Thyroid gland (tissue), 4 donors: ENCODE measurements at regions not wholly inside any gene's neighbourhood (a gene's known extent, or its start where the extent isn't known, plus 50 kb on each side); places are given as distances from the start of the nearest gene placed in this dataset.

Source experiments
- DNase-seq, 2 donors: peaks; one replicate each; pipeline ENCODE4 v3.0.0-alpha.2; 2019
- H3K27ac ChIP-seq, 3 donors: fragments of 200-600 bp; sonication (generic); 1 replicate in 2 of 3; 2 replicates in 1 of 3; pipeline ENCODE4 v1.5.1; 2016 to 2019; ENCODE audit warnings: mild to moderate bottlenecking in 1 of 3, moderate library complexity in 1 of 3
- H3K27me3 ChIP-seq: fragments of 200-600 bp; sonication (generic); one replicate; pipeline ENCODE4 v1.5.1; 2019
- H3K36me3 ChIP-seq, 2 donors: fragments of 200-600 bp; sonication (generic); one replicate each; pipeline ENCODE4 v1.5.1; 2016 to 2019
- H3K4me1 ChIP-seq, 2 donors: fragments of 200-600 bp; sonication (generic); one replicate each; pipeline ENCODE4 v1.5.1; 2017 to 2019
- H3K4me3 ChIP-seq, 3 donors: fragments of 200-600 bp; sonication (generic); replicated peaks in 1 of 3; 1 replicate in 2 of 3; 2 replicates in 1 of 3; pipeline ENCODE4 v1.5.1; 2016; ENCODE audit warnings: mild to moderate bottlenecking in 1 of 3
- H3K9me3 ChIP-seq: fragments of 200-600 bp; sonication (generic); one replicate; pipeline ENCODE4 v1.5.1; 2017
- POLR2A ChIP-seq, 2 donors: fragments of 450-650 bp; IDR thresholded peaks; one replicate each; pipeline ENCODE4 v1.6.1; 2017; ENCODE audit warnings: antibody characterized with exemption in 2 of 2, mild to moderate bottlenecking in 2 of 2, moderate library complexity in 1 of 2
- WGBS, 2 donors: methylation state at CpG; one replicate each; pipeline ENCODE4 v1.1.5; 2017; 5-methylcytosine and 5-hydroxymethylcytosine counted together
- intact Hi-C: fragments of 100-400 bp; cut with DNase I; formaldehyde crosslinking; loops from one replicate; pipeline ENCODE4 v1.15.1; 2023
- TF ChIP-seq, protein P1 (sequence below), 6 experiments: fragments of 200-600 bp in 3 of 6; fragments of 450-650 bp in 3 of 6; sonication (generic) in 3 of 6; IDR thresholded peaks; one replicate each; pipeline ENCODE4 v1.5.1; 2016 to 2019; ENCODE audit warnings: antibody characterized with exemption in 6 of 6, mild to moderate bottlenecking in 2 of 6, inconsistent platforms in 1 of 6, moderate library complexity in 1 of 6

DNA sequence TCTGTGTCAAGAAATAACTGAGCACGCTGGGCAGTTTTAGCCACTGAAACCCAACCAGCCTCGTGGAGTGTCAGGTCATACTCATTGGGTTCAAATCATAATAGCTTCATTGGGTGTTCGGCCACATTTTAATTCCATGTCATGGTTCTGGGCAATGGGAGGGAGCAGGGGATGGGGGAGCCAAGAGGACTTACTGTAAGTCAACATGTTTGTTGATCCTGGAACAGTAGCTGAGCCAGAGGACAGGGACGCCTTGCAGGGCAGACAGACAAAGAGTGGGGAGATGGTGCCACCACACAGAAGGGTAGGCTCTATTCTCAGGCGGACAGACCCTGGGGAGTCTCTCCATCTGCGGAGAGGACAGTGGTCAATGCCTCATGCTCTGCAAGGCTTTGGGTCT is 161.1 kb downstream of the ZBTB18 start:
- Histone ChIP-seq H3K36me3 (no peaks in the 10 kb centered on the region), H3K27ac (no peak overlapping the region), H3K27me3 (no peaks in the 10 kb centered on the region), H3K4me3 (no peak overlapping the region), H3K9me3 (no peaks in the 10 kb centered on the region), H3K4me1 (no peaks in the 10 kb centered on the region)
- TF ChIP-seq, protein P1, sequence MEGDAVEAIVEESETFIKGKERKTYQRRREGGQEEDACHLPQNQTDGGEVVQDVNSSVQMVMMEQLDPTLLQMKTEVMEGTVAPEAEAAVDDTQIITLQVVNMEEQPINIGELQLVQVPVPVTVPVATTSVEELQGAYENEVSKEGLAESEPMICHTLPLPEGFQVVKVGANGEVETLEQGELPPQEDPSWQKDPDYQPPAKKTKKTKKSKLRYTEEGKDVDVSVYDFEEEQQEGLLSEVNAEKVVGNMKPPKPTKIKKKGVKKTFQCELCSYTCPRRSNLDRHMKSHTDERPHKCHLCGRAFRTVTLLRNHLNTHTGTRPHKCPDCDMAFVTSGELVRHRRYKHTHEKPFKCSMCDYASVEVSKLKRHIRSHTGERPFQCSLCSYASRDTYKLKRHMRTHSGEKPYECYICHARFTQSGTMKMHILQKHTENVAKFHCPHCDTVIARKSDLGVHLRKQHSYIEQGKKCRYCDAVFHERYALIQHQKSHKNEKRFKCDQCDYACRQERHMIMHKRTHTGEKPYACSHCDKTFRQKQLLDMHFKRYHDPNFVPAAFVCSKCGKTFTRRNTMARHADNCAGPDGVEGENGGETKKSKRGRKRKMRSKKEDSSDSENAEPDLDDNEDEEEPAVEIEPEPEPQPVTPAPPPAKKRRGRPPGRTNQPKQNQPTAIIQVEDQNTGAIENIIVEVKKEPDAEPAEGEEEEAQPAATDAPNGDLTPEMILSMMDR (IDR thresholded peaks at IDR 0.05), result no peak
- TF ChIP-seq POLR2A (IDR thresholded peaks at IDR 0.05), result no peak
- 77 to 90% methylated on average over 5 to 6 of the region's 6 CpGs for WGBS, 2 donors
- intact Hi-C loops, result no loop called here
- no peak for DNase-seq

DNA sequence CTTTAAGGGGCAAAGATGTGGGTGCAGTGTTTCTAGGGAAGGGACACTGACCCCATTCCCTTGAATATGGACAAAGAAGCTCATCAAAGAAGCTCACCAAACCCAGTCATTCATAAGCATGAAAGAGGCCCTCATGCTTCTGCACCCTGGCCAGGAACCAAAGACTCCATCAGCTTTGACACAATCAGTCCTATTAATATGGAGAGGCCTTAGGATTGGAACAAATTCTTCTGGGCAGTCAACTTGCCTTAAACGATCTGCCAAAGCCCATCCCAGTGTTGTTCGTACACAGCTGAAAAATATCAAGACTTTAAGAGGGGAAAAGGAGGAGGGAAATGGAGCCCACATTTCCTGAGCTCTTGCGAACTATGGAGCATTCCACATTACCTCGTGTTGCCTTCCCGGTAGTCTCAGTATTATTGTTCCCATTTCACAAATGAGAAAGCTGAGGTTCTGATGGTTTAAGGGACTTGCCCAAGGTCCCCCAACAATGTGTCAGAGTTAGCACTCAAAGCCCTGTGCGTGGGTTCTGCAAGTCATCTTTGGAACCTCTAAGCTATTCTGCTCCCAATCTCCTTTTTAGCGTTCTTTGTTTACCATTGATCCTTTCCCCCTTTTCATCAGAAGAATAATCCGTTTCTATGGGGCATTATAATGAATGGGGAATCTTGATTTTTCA is 161.9 kb downstream of the ZBTB18 start:
- Histone ChIP-seq H3K36me3 (no peaks in the 10 kb centered on the region), H3K4me1 (no peaks in the 10 kb centered on the region), H3K27me3 (no peaks in the 10 kb centered on the region), H3K27ac (no peak overlapping the region), H3K4me3 (no peak overlapping the region), H3K9me3 (no peaks in the 10 kb centered on the region)
- no peak for DNase-seq
- intact Hi-C loops, result no loop called here
- TF ChIP-seq, protein P1 (IDR thresholded peaks at IDR 0.05), result no peak
- TF ChIP-seq POLR2A (IDR thresholded peaks at IDR 0.05), result no peak
- WGBS, 2 donors, result 70 to 77% methylated on average over 8 of the region's 8 CpGs

DNA sequence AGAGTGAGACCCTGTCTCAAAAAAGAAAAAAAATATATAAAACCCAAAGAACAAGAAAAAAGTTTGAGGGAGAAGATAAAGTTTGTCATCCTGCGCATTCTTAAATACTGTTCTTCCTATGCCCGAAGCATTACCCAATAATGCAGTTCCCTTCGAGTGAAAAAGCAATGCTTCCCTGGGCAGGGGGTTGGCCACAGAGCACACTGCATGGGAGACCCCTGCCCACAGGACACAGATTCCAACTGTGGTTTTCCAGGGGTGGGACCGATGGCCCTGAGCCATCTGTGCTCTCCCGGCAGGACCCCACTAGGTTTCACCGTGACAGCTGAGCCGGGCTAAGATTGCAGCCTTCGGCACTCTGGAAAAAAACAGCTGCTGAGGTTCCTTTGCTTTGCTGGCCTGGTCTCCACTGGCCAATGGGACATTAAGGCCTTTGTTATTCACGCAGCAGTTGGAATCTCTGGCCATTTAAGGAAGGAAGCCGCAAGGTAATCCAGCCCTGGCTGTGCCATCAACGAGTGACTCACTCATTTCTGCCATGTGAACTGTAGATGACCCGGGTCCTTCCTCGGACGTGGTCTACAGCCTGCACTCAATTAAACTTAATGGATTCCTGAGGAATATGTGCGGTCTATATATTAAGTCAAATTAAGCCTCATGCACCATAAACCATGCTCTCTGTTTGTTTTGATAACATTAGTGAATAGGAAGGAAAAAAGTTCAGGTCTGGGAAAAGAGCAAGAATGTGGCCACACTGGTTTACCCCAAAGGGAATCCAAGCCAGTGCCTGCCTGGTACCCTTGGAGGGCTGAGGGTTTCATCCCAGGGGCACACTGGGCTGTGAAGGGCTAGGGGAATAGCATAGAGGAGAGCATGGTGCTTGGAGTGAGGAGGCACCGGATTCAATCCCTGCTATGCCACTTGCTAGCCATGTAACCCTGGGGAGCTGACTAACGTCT is 163.2 kb downstream of the ZBTB18 start:
- no peak overlapping the region for H3K27ac ChIP-seq
- H3K9me3 ChIP-seq, result no peaks in the 10 kb centered on the region
- no peaks in the 10 kb centered on the region for H3K4me1 ChIP-seq
- no peak overlapping the region for H3K4me3 ChIP-seq
- no peaks in the 10 kb centered on the region for H3K27me3 ChIP-seq
- intact Hi-C loops, result no loop called here
- no peak for DNase-seq
- 63 to 67% methylated on average over 16 to 17 of the region's 17 CpGs for WGBS, 2 donors
- H3K36me3 ChIP-seq, result no peaks in the 10 kb centered on the region
- no peak for TF ChIP-seq POLR2A (IDR thresholded peaks at IDR 0.05)
- TF ChIP-seq, protein P1 (IDR thresholded peaks at IDR 0.05), result no peak

DNA sequence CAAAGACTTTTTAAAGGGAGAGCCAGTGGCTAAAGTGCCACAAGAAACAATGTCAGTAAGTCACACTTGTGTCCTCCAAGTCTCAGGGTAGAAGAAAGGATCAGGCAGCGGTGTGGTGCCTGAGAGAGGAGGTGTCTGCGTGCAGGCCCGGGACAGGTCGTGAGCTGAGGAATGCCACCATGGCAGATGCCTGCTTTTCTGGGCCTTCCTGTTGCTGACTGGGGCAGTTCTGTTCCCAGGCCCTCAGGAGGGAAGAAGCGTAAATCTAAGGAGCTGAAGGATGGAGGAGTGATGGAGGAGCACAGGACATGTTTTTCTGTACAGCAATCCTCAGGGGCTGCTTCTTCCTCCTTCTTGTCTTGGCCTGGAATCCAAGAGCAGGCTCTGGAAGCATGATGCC is 165.8 kb downstream of the ZBTB18 start:
- no peaks in the 10 kb centered on the region for H3K36me3 ChIP-seq
- no peak overlapping the region for H3K27ac ChIP-seq

More for the DNA sequence above, 165.8 kb downstream of the ZBTB18 start:
- 87 to 97% methylated on average over 5 of the region's 5 CpGs for WGBS, 2 donors
- no peak overlapping the region for H3K4me3 ChIP-seq
- DNase-seq, result no peak
- H3K27me3 ChIP-seq, result no peaks in the 10 kb centered on the region
- TF ChIP-seq POLR2A (IDR thresholded peaks at IDR 0.05), result no peak
- TF ChIP-seq, protein P1 (IDR thresholded peaks at IDR 0.05), result no peak
- no peaks in the 10 kb centered on the region for H3K9me3 ChIP-seq
- no peaks in the 10 kb centered on the region for H3K4me1 ChIP-seq
- intact Hi-C loops, result no loop called here
